Loucy (cell line): ENCODE measurements at regions not wholly inside any gene's neighbourhood (a gene's known extent, or its start where the extent isn't known, plus 50 kb on each side); places are given as distances from the start of the nearest gene placed in this dataset.

Experiments used
- EZH2phosphoT487 ChIP-seq: fragments of 200-600 bp; IDR thresholded peaks from 2 replicates; pipeline ENCODE4 v1.6.1; 2018; ENCODE audit warnings: antibody characterized with exemption, mild to moderate bottlenecking, moderate library complexity, borderline replicate concordance
- TF ChIP-seq, protein P1 (sequence below): fragments of 200-600 bp; sonication (generic); conservative IDR thresholded peaks from 2 replicates; pipeline ENCODE4 v1.5.1; 2014; ENCODE audit warnings: mild to moderate bottlenecking, antibody characterized with exemption, low read length

GRCh38 chr15:45842151-45842550 is 207.3 kb downstream of the SQOR start:
- TF ChIP-seq, protein P1, sequence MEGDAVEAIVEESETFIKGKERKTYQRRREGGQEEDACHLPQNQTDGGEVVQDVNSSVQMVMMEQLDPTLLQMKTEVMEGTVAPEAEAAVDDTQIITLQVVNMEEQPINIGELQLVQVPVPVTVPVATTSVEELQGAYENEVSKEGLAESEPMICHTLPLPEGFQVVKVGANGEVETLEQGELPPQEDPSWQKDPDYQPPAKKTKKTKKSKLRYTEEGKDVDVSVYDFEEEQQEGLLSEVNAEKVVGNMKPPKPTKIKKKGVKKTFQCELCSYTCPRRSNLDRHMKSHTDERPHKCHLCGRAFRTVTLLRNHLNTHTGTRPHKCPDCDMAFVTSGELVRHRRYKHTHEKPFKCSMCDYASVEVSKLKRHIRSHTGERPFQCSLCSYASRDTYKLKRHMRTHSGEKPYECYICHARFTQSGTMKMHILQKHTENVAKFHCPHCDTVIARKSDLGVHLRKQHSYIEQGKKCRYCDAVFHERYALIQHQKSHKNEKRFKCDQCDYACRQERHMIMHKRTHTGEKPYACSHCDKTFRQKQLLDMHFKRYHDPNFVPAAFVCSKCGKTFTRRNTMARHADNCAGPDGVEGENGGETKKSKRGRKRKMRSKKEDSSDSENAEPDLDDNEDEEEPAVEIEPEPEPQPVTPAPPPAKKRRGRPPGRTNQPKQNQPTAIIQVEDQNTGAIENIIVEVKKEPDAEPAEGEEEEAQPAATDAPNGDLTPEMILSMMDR, result no peak
- no peak for TF ChIP-seq EZH2phosphoT487
